Neuronal stem cell (in vitro differentiated cells): ENCODE measurements at regions not wholly inside any gene's neighbourhood (a gene's known extent, or its start where the extent isn't known, plus 50 kb on each side); places are given as distances from the start of the nearest gene placed in this dataset.
A peak's percentile ranks its signal among the peaks of the same experiment; 100 is the strongest.

ENCODE experiments used
- DNase-seq: peaks from one replicate; pipeline ENCODE4 v3.0.0-alpha.2; 2013; ENCODE audit warnings: low spot score
- H2AFZ ChIP-seq: one replicate; pipeline ENCODE4 v1.6.1; 2013; ENCODE audit warnings: mild to moderate bottlenecking, low read length, inconsistent platforms
- H2AK5ac ChIP-seq: 2 replicates; pipeline ENCODE4 v1.6.1; 2013; ENCODE audit warnings: low read depth, mild to moderate bottlenecking, inconsistent platforms, low read length, moderate library complexity, mixed read lengths
- H2BK120ac ChIP-seq: 2 replicates; pipeline ENCODE4 v1.6.1; 2013; ENCODE audit warnings: low read depth, mild to moderate bottlenecking, inconsistent platforms, low read length, moderate library complexity, mixed read lengths
- H2BK12ac ChIP-seq: one replicate; pipeline ENCODE4 v1.6.1; 2013; ENCODE audit warnings: low read length, inconsistent platforms
- H2BK15ac ChIP-seq: 2 replicates; pipeline ENCODE4 v1.6.1; 2013; ENCODE audit warnings: mild to moderate bottlenecking, low read length, inconsistent platforms, mixed read lengths
- H2BK5ac ChIP-seq: one replicate; pipeline ENCODE4 v1.6.1; 2013; ENCODE audit warnings: inconsistent platforms, mild to moderate bottlenecking, low read length, moderate library complexity
- H3K14ac ChIP-seq: one replicate; pipeline ENCODE4 v1.6.1; 2013; ENCODE audit warnings: low read length, inconsistent platforms
- H3K18ac ChIP-seq: 2 replicates; pipeline ENCODE4 v1.6.1; 2013; ENCODE audit warnings: low read length, inconsistent platforms
- H3K23ac ChIP-seq: 2 replicates; pipeline ENCODE4 v1.6.1; 2013; ENCODE audit warnings: low read depth, mild to moderate bottlenecking, mixed read lengths, low read length, inconsistent platforms; ENCODE audit not compliant: poor library complexity
- H3K27ac ChIP-seq: replicated peaks from 3 replicates; pipeline ENCODE4 v1.5.1; 2013; ENCODE audit warnings: low read length, inconsistent platforms
- H3K27me3 ChIP-seq, 3 experiments: 2 replicates each; pipeline ENCODE4 v1.6.1; 2013; ENCODE audit warnings: low read length in 3 of 3, mild to moderate bottlenecking in 2 of 3, inconsistent platforms in 1 of 3, low read depth in 1 of 3, mixed read lengths in 1 of 3, moderate library complexity in 1 of 3; ENCODE audit not compliant: control insufficient read depth in 3 of 3, insufficient read depth in 3 of 3
- H3K36me3 ChIP-seq, 2 donors: replicated peaks in 1 of 2; 2 replicates each; pipeline ENCODE4 v1.6.1; 2013; ENCODE audit warnings: low read length in 2 of 2; ENCODE audit not compliant: control insufficient read depth in 2 of 2, insufficient read depth in 2 of 2
- H3K4ac ChIP-seq: 2 replicates; pipeline ENCODE4 v1.6.1; 2013; ENCODE audit warnings: inconsistent platforms, mild to moderate bottlenecking, low read length, moderate library complexity
- H3K4me1 ChIP-seq, 2 donors: 1 replicate in 1 of 2; 2 replicates in 1 of 2; pipeline ENCODE4 v1.6.1; 2013; ENCODE audit warnings: low read length in 2 of 2, low read depth in 1 of 2; ENCODE audit not compliant: control insufficient read depth in 2 of 2, insufficient read depth in 1 of 2
- H3K4me2 ChIP-seq: one replicate; pipeline ENCODE4 v1.6.1; 2013; ENCODE audit warnings: mild to moderate bottlenecking, low read length, inconsistent platforms; ENCODE audit not compliant: insufficient read depth, poor library complexity, severe bottlenecking
- H3K4me3 ChIP-seq, 2 donors: 2 replicates each; pipeline ENCODE4 v1.5.1; 2013; ENCODE audit warnings: low read length in 2 of 2, mild to moderate bottlenecking in 2 of 2, inconsistent platforms in 1 of 2, moderate library complexity in 1 of 2
- H3K79me1 ChIP-seq: one replicate; pipeline ENCODE4 v1.6.1; 2013; ENCODE audit warnings: low read depth, mild to moderate bottlenecking, inconsistent platforms, low read length, moderate library complexity
- H3K9ac ChIP-seq: one replicate; pipeline ENCODE4 v1.6.1; 2013; ENCODE audit warnings: mild to moderate bottlenecking, low read depth, low read length, inconsistent platforms; ENCODE audit not compliant: poor library complexity
- H3K9me3 ChIP-seq, 2 donors: replicated peaks in 1 of 2; 2 replicates each; pipeline versions ENCODE3 to v1.6.1; 2013; ENCODE audit warnings: low read length in 2 of 2, mild to moderate bottlenecking in 2 of 2, inconsistent platforms in 1 of 2, low read depth in 1 of 2, mixed read lengths in 1 of 2, moderate library complexity in 1 of 2; ENCODE audit not compliant: control insufficient read depth in 2 of 2, insufficient read depth in 1 of 2
- H4K8ac ChIP-seq: one replicate; pipeline ENCODE4 v1.6.1; 2013; ENCODE audit warnings: low read depth, mild to moderate bottlenecking, inconsistent platforms, low read length, moderate library complexity
- H4K91ac ChIP-seq: one replicate; pipeline ENCODE4 v1.6.1; 2013; ENCODE audit warnings: low read length, low read depth, mild to moderate bottlenecking, inconsistent platforms; ENCODE audit not compliant: poor library complexity
- WGBS, 2 donors: extraction: QIAGEN DNeasy Blood & Tissue Kit; methylation state at CpG; one replicate each; pipeline ENCODE4 v1.1.7; 2013; ENCODE audit warnings: missing lambda C conversion rate in 2 of 2, mixed read lengths in 1 of 2; ENCODE audit not compliant: insufficient read length in 2 of 2, insufficient replicate concordance in 1 of 2; ENCODE audit errors: extremely low coverage in 2 of 2; 5-methylcytosine and 5-hydroxymethylcytosine counted together

DNA sequence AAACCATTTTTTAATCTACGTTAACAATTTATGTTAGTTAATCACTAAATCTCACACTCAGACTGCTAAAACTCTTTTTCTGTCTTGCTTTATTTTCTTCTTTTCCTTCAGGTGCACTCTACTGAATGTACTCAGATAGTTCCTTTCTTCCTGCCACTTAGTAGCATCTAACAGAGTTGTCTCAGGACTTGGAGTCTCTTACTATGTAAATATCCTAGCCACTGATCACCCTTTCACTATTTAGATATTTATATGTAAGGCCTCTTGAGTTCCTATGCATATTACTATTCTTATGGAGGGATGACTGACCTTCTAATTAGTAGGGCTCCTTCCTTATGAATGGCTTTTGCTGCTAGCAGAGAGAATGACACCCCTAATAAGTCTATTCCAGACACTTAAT lies 586.3 kb downstream of the RERGL start:
- no peak overlapping the region for H2BK5ac ChIP-seq
- no peak overlapping the region for H3K4me2 ChIP-seq
- no peak overlapping the region for H2BK120ac ChIP-seq
- no peaks in the 10 kb centered on the region for H3K36me3 ChIP-seq
- no peak overlapping the region for H4K91ac ChIP-seq
- H3K4me1 ChIP-seq, result peaks cover 0 to 3% of the 10 kb centered on the region in 2 donors
- H3K9ac ChIP-seq, result no peak overlapping the region
- no peak overlapping the region for H3K4me3 ChIP-seq
- H3K9me3 ChIP-seq, result no peaks in the 10 kb centered on the region
- no peak overlapping the region for H2AFZ ChIP-seq
- DNase-seq, result no peak
- H3K79me1 ChIP-seq, result no peaks in the 10 kb centered on the region
- no peak overlapping the region for H3K14ac ChIP-seq
- H2AK5ac ChIP-seq, result no peak overlapping the region
- H3K4ac ChIP-seq, result no peak overlapping the region
- WGBS, 2 donors, result no CpG with 5 or more reads among the region's 1 CpG
- H3K23ac ChIP-seq, result no peak overlapping the region
- no peak overlapping the region for H3K27ac ChIP-seq
- no peak overlapping the region for H2BK12ac ChIP-seq
- no peaks in the 10 kb centered on the region for H3K27me3 ChIP-seq
- H4K8ac ChIP-seq, result no peak overlapping the region
- H3K18ac ChIP-seq, result no peak overlapping the region
- no peak overlapping the region for H2BK15ac ChIP-seq

DNA sequence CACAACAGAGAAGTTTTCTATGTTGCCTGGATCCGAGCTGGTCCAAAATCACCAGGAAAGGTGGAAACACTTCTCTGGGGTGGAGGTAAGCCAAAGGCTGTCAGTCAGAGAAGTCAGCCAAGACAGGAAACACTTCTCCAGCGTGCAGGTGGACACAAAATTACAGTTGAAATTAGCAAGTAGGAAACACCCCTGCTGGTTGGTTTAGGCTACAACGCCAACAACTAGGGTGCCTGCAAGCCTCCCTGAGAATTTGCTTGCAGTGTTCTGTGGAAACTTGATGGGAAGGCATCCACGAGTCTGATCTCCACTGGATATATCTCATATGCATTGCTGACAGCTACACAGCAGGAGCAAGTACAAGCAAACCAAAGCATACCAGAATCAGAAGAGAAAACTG lies 600.5 kb downstream of the RERGL start:
- Histone ChIP-seq H2BK5ac (no peak overlapping the region), H4K91ac (no peak overlapping the region), H3K18ac (no peak overlapping the region), H2AK5ac (no peak overlapping the region), H2BK120ac (no peak overlapping the region), H3K4ac (no peak overlapping the region), H4K8ac (no peak overlapping the region), H3K36me3 (no peaks in the 10 kb centered on the region), H3K79me1 (no peaks in the 10 kb centered on the region), H3K14ac (no peak overlapping the region), H2AFZ (no peak overlapping the region), H2BK15ac (no peak overlapping the region), H3K4me3 (peak overlapping the region in 1 of 2 donors; percentile 30), H3K9me3 (no peaks in the 10 kb centered on the region), H3K27me3 (no peaks in the 10 kb centered on the region), H3K4me1 (no peaks in the 10 kb centered on the region), H3K4me2 (no peak overlapping the region), H3K23ac (no peak overlapping the region), H3K9ac (no peak overlapping the region), H2BK12ac (no peak overlapping the region), H3K27ac (no peak overlapping the region)
- no peak for DNase-seq
- no CpG with 5 or more reads among the region's 4 CpGs for WGBS, 2 donors

DNA sequence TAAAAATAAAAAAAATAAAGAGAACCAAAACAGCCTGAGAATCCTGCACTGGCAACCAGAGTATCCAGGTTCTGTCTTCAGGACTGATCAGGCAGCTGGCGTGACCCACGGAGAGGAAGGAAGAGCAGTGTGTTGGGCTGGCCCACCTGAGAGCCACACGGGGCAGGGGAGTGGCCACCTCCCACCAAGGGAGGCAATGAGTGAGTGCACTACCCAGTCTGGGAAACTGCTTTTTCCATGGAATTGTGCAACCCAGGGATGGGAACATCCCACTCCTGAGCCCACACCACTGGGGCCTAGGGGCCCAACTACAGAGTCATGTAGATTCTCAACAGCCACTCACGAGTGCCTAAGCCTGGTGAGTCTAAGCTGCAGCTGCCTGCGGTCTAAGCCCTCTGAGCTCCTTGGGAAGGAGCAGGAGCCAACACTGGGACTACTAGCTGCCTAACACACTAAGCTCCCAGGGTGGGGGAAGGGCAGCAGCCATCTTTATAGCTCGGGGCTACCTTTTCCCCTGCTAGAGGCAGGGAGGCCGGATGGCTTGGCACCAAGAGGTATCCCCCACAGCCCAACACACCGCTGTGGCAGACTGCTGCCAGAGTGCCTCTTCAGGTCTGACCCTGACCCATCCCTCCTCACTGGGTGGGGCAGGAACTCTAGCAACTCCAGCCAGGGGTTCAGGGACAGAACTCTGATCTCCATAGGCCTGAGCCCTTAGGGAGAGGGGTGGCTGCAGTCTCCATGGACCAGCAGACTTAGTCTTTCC lies 610.9 kb downstream of the RERGL start:
- Histone ChIP-seq H2BK120ac (no peak overlapping the region), H2AFZ (no peak overlapping the region), H3K36me3 (no peaks in the 10 kb centered on the region), H4K91ac (no peak overlapping the region), H3K4ac (no peak overlapping the region), H3K27ac (no peak overlapping the region), H3K4me2 (no peak overlapping the region), H2BK15ac (no peak overlapping the region), H3K4me1 (no peaks in the 10 kb centered on the region), H3K79me1 (no peaks in the 10 kb centered on the region), H3K9ac (no peak overlapping the region), H2BK12ac (no peak overlapping the region), H4K8ac (no peak overlapping the region), H3K14ac (no peak overlapping the region), H3K23ac (no peak overlapping the region), H3K18ac (no peak overlapping the region), H3K27me3 (no peaks in the 10 kb centered on the region), H2BK5ac (no peak overlapping the region), H2AK5ac (no peak overlapping the region), H3K4me3 (peak overlapping the region in 1 of 2 donors; percentile 38), H3K9me3 (no peaks in the 10 kb centered on the region)
- WGBS, 2 donors, result no CpG with 5 or more reads among the region's 8 CpGs
- DNase-seq, result no peak

DNA sequence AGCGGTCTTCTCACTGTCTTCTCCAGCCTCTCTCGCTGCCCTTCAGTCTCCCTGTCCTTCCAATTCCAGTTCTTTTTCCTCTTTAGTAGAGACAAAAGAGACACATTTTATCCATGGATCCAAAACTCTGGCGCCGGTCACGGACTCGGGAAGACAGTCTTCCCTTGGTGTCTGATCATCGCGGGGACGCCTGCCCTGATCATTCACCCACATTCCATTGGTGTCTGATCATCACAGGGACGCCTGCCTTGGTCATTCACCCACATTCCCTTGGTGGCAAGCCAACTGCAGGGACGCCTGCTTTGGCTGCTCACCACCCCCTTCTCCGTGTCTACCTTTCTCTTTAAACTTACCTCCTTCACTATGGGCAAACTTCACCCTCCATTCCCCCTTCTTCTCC lies 619.5 kb downstream of the RERGL start:
- H2AFZ ChIP-seq, result no peak overlapping the region
- no peak overlapping the region for H3K18ac ChIP-seq
- no peaks in the 10 kb centered on the region for H3K79me1 ChIP-seq
- no peak overlapping the region for H3K23ac ChIP-seq
- H3K27ac ChIP-seq, result no peak overlapping the region
- no CpG with 5 or more reads among the region's 12 CpGs for WGBS, 2 donors
- no peak overlapping the region for H3K4ac ChIP-seq
- H4K8ac ChIP-seq, result no peak overlapping the region
- no peak overlapping the region for H3K4me3 ChIP-seq
- H3K36me3 ChIP-seq, result no peaks in the 10 kb centered on the region
- H3K9me3 ChIP-seq, result no peaks in the 10 kb centered on the region
- H3K14ac ChIP-seq, result no peak overlapping the region
- no peak overlapping the region for H2BK12ac ChIP-seq
- H2BK120ac ChIP-seq, result no peak overlapping the region
- H3K27me3 ChIP-seq, result no peaks in the 10 kb centered on the region
- H3K4me1 ChIP-seq, result no peaks in the 10 kb centered on the region
- no peak overlapping the region for H2BK15ac ChIP-seq
- no peak overlapping the region for H3K4me2 ChIP-seq
- no peak for DNase-seq
- no peak overlapping the region for H4K91ac ChIP-seq
- no peak overlapping the region for H2AK5ac ChIP-seq
- H2BK5ac ChIP-seq, result no peak overlapping the region
- H3K9ac ChIP-seq, result no peak overlapping the region
